Immature natural killer cell (primary cell): ENCODE measurements at regions not wholly inside any gene's neighbourhood (a gene's known extent, or its start where the extent isn't known, plus 50 kb on each side); places are given as distances from the start of the nearest gene placed in this dataset.

Experiments
- DNase-seq, 3 donors: peaks; one replicate each; pipeline ENCODE4 v3.0.0; 2022; ENCODE audit warnings: mixed read lengths in 1 of 3
- H3K27ac Mint-ChIP-seq, 6 donors: one replicate each; pipeline ENCODE4 v1.8.0; 2020; ENCODE audit warnings: mixed read lengths in 6 of 6, mild to moderate bottlenecking in 5 of 6, inconsistent platforms in 4 of 6, moderate library complexity in 3 of 6
- H3K27me3 Mint-ChIP-seq, 3 donors: one replicate each; pipeline ENCODE4 v1.8.0; 2020 to 2021; ENCODE audit warnings: low read depth in 3 of 3, mild to moderate bottlenecking in 3 of 3, mixed read lengths in 3 of 3, moderate library complexity in 3 of 3, inconsistent platforms in 1 of 3
- H3K36me3 Mint-ChIP-seq, 3 donors: one replicate each; pipeline ENCODE4 v1.8.0; 2020; ENCODE audit warnings: mixed read lengths in 3 of 3, inconsistent platforms in 2 of 3, mild to moderate bottlenecking in 2 of 3
- H3K4me1 Mint-ChIP-seq, 2 donors: one replicate each; pipeline ENCODE4 v1.8.0; 2020; ENCODE audit warnings: inconsistent platforms in 2 of 2, mild to moderate bottlenecking in 2 of 2, mixed read lengths in 2 of 2, moderate library complexity in 1 of 2
- H3K4me3 Mint-ChIP-seq, 5 donors: one replicate each; pipeline ENCODE4 v1.8.0; 2020; ENCODE audit warnings: mild to moderate bottlenecking in 5 of 5, mixed read lengths in 5 of 5, inconsistent platforms in 3 of 5, moderate library complexity in 3 of 5
- H3K9me3 Mint-ChIP-seq, 6 donors: one replicate each; pipeline ENCODE4 v1.8.0; 2020; ENCODE audit warnings: mild to moderate bottlenecking in 6 of 6, mixed read lengths in 6 of 6, inconsistent platforms in 4 of 6, moderate library complexity in 3 of 6

DNA sequence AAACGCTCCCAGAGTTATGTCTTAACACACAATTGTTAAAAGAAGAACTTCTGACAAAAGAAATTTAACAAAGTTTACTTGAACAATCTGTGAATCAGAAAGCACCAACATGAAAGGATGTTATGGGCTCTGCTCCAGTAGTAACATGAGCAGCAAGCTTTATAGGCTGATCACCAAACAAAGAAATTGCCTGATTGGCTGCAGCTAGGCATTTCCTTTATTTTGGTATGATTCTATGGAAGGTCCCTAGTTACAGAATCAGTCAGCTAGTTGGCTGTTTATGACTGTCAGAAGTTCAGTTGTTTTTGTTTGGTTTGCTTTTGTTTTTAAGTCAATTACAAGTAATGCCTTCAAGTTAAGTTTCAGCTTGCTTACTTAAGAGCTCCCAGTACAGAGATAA lies 102.4 kb upstream of the SMC2 start:
- Mint-ChIP-seq H3K27ac (no peak overlapping the region), H3K4me3 (no peak overlapping the region), H3K36me3 (no peaks in the 10 kb centered on the region), H3K9me3 (peaks cover 0 to 7% (median 1%) of the 10 kb centered on the region in 6 donors), H3K4me1 (no peaks in the 10 kb centered on the region), H3K27me3 (peaks cover 0 to 1% (median 0%) of the 10 kb centered on the region in 3 donors)
- no peak for DNase-seq

- peaks cover 0 to 7% (median 1%) of the 10 kb centered on the region in 6 donors for H3K9me3 Mint-ChIP-seq
- no peak overlapping the region for H3K4me3 Mint-ChIP-seq
- H3K27me3 Mint-ChIP-seq, result peaks cover 0 to 1% (median 0%) of the 10 kb centered on the region in 3 donors
These were observed 101.0 kb upstream of the SMC2 start for GRCh38 chr9:103992938-103993579.

GRCh38 chr9:103997856-103998370 lies 96.2 kb upstream of the SMC2 start:
- Mint-ChIP-seq H3K27ac (no peak overlapping the region), H3K27me3 (peaks cover 0 to 1% (median 0%) of the 10 kb centered on the region in 3 donors), H3K4me1 (no peaks in the 10 kb centered on the region), H3K9me3 (peaks cover 0 to 9% (median 2%) of the 10 kb centered on the region in 6 donors), H3K36me3 (no peaks in the 10 kb centered on the region), H3K4me3 (no peak overlapping the region)
- DNase-seq, result no peak

More at GRCh38 chr9:103992938-103993579, 101.0 kb upstream of the SMC2 start:
- Mint-ChIP-seq H3K36me3 (no peaks in the 10 kb centered on the region), H3K27ac (no peak overlapping the region), H3K4me1 (no peaks in the 10 kb centered on the region)
- no peak for DNase-seq

- no peak for DNase-seq
- peaks cover 0 to 1% (median 0%) of the 10 kb centered on the region in 3 donors for H3K27me3 Mint-ChIP-seq
- no peak overlapping the region for H3K4me3 Mint-ChIP-seq
- no peaks in the 10 kb centered on the region for H3K4me1 Mint-ChIP-seq
- H3K27ac Mint-ChIP-seq, result no peak overlapping the region
- H3K9me3 Mint-ChIP-seq, result peaks cover 0 to 9% (median 2%) of the 10 kb centered on the region in 6 donors
- no peaks in the 10 kb centered on the region for H3K36me3 Mint-ChIP-seq
These were observed 94.6 kb upstream of the SMC2 start for GRCh38 chr9:103999375-104000062.

- no peak overlapping the region for H3K4me3 Mint-ChIP-seq
- no peaks in the 10 kb centered on the region for H3K4me1 Mint-ChIP-seq
- no peak overlapping the region for H3K27ac Mint-ChIP-seq
- peaks cover 0 to 5% (median 0%) of the 10 kb centered on the region in 3 donors for H3K27me3 Mint-ChIP-seq
- DNase-seq, result no peak
- no peaks in the 10 kb centered on the region for H3K36me3 Mint-ChIP-seq
- no peaks in the 10 kb centered on the region for H3K9me3 Mint-ChIP-seq
These were observed 84.3 kb upstream of the SMC2 start for GRCh38 chr9:104009826-104010225.

DNA sequence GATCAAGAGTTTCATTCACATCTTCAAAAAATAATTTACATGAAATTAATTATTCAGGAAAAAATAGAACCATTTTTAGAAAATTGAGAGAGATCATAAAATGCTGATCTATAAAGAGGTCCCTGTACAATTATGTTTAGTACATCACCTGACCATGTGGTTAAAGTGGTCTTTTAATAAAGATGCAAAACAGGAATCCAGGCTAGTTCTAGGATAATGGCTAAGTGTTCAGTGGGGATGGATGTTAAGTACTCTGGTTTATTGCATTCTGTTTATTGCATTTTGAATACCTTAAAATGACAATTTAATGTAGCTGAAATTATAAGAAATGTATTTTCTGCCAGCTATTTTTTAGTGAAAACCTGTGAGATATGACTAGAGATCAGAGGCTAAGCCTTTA lies 72.0 kb upstream of the SMC2 start:
- H3K36me3 Mint-ChIP-seq, result no peaks in the 10 kb centered on the region
- H3K27ac Mint-ChIP-seq, result no peak overlapping the region
- no peak for DNase-seq
- no peak overlapping the region for H3K4me3 Mint-ChIP-seq
- no peaks in the 10 kb centered on the region for H3K9me3 Mint-ChIP-seq
- peaks cover 0 to 3% (median 0%) of the 10 kb centered on the region in 3 donors for H3K27me3 Mint-ChIP-seq
- peaks cover 0 to 3% of the 10 kb centered on the region in 2 donors for H3K4me1 Mint-ChIP-seq

- no peak overlapping the region for H3K27ac Mint-ChIP-seq
These were observed 69.0 kb upstream of the SMC2 start for GRCh38 chr9:104025104-104025503.

GRCh38 chr9:104025945-104026344 lies 68.2 kb upstream of the SMC2 start:
- H3K36me3 Mint-ChIP-seq, result no peaks in the 10 kb centered on the region
- H3K4me3 Mint-ChIP-seq, result no peak overlapping the region
- H3K9me3 Mint-ChIP-seq, result peaks cover 0 to 5% (median 0%) of the 10 kb centered on the region in 6 donors
- no peak overlapping the region for H3K27ac Mint-ChIP-seq
- peaks cover 0 to 3% (median 2%) of the 10 kb centered on the region in 3 donors for H3K27me3 Mint-ChIP-seq
- H3K4me1 Mint-ChIP-seq, result peaks cover 2 to 6% of the 10 kb centered on the region in 2 donors
- DNase-seq, result no peak

More at GRCh38 chr9:104025104-104025503, 69.0 kb upstream of the SMC2 start:
- peaks cover 0 to 3% (median 2%) of the 10 kb centered on the region in 3 donors for H3K27me3 Mint-ChIP-seq
- H3K4me3 Mint-ChIP-seq, result no peak overlapping the region
- no peaks in the 10 kb centered on the region for H3K36me3 Mint-ChIP-seq
- H3K4me1 Mint-ChIP-seq, result peaks cover 2 to 6% of the 10 kb centered on the region in 2 donors
- DNase-seq, result no peak
- peaks cover 0 to 5% (median 0%) of the 10 kb centered on the region in 6 donors for H3K9me3 Mint-ChIP-seq

- H3K4me3 Mint-ChIP-seq, result no peak overlapping the region
These were observed 66.8 kb upstream of the SMC2 start for GRCh38 chr9:104027295-104027694.

DNA sequence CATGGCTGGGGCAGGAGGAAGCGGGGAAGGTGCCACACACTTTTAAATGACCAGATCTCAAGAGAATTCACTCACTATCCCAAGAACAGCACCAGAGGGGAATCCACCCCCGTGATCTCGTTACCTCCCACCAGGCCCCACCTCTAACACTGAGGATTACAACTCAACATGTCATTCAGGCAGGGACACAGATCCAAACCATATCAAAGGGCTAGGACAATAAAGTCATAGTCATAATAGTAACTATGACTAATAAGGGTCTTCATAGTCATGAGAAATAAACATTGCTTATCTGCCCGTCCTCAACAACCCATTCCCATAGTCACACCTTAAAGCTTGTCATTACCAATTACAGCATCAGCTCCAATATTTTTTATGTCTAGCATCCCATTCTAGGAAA lies 65.3 kb upstream of the SMC2 start:
- Mint-ChIP-seq H3K4me1 (peaks cover 2 to 6% of the 10 kb centered on the region in 2 donors), H3K9me3 (peaks cover 0 to 5% (median 0%) of the 10 kb centered on the region in 6 donors), H3K27ac (no peak overlapping the region), H3K4me3 (no peak overlapping the region), H3K27me3 (peaks cover 0 to 2% (median 0%) of the 10 kb centered on the region in 3 donors), H3K36me3 (no peaks in the 10 kb centered on the region)
- DNase-seq, result no peak

More at GRCh38 chr9:104027295-104027694, 66.8 kb upstream of the SMC2 start:
- no peak for DNase-seq
- Mint-ChIP-seq H3K36me3 (no peaks in the 10 kb centered on the region), H3K27me3 (peaks cover 0 to 2% (median 1%) of the 10 kb centered on the region in 3 donors), H3K27ac (no peak overlapping the region), H3K9me3 (peaks cover 0 to 5% (median 0%) of the 10 kb centered on the region in 6 donors), H3K4me1 (peaks cover 2 to 6% of the 10 kb centered on the region in 2 donors)
